T-helper 17 cell (primary cell): ENCODE measurements at regions not wholly inside any gene's neighbourhood (a gene's known extent, or its start where the extent isn't known, plus 50 kb on each side); places are given as distances from the start of the nearest gene placed in this dataset.
"Not testable (repeated sequence)": the region's sequence is repeated elsewhere in the genome, so short reads cannot be mapped to it uniquely, and the experiment has no call there.

Source experiments
- ATAC-seq: fragments of 150-1000 bp; cut with Tn5 transposase; 2 replicates; pipeline ENCODE4 v1.10.0; 2021; ENCODE audit warnings: mild to moderate bottlenecking, moderate library complexity
- DNase-seq, 3 donors: peaks; one replicate each; pipeline versions ENCODE4 v3.0.0 to v3.0.0-alpha.2; 2020 to 2021
- H3K9me3 ChIP-seq: one replicate; pipeline ENCODE4 v1.7.0; 2013; ENCODE audit warnings: low read length, mild to moderate bottlenecking; ENCODE audit not compliant: control insufficient read depth, poor library complexity, severe bottlenecking
- H3K27ac Mint-ChIP-seq: one replicate; pipeline ENCODE4 v1.8.0; 2022; ENCODE audit warnings: mild to moderate bottlenecking, moderate library complexity, mixed read lengths
- H3K27me3 Mint-ChIP-seq: one replicate; pipeline ENCODE4 v1.8.0; 2022; ENCODE audit warnings: mixed read lengths
- H3K36me3 Mint-ChIP-seq: one replicate; pipeline ENCODE4 v1.8.0; 2022; ENCODE audit warnings: low read depth, mixed read lengths
- H3K4me1 Mint-ChIP-seq: one replicate; pipeline ENCODE4 v1.8.0; 2022; ENCODE audit warnings: mild to moderate bottlenecking, mixed read lengths
- H3K4me3 Mint-ChIP-seq: one replicate; pipeline ENCODE4 v1.8.0; 2022; ENCODE audit warnings: mild to moderate bottlenecking, moderate library complexity, mixed read lengths

GRCh38 chr22:26952451-26953011 is 295.1 kb downstream of the MIAT start:
- DNase-seq (no peak), ATAC-seq (no peak)
- no peaks in the 10 kb centered on the region for H3K9me3 ChIP-seq
- Mint-ChIP-seq H3K4me3 (no peak overlapping the region), H3K27ac (no peak overlapping the region), H3K36me3 (no peaks in the 10 kb centered on the region), H3K4me1 (no peaks in the 10 kb centered on the region), H3K27me3 (peaks cover 50% of the 10 kb centered on the region)

- Mint-ChIP-seq H3K4me1 (no peaks in the 10 kb centered on the region), H3K27me3 (peaks cover 51% of the 10 kb centered on the region)
- no peak for ATAC-seq
These were observed 295.9 kb downstream of the MIAT start for GRCh38 chr22:26953012-26953883.

GRCh38 chr22:26956371-26956770 is 299.0 kb downstream of the MIAT start:
- no peaks in the 10 kb centered on the region for H3K4me1 Mint-ChIP-seq
- H3K27ac Mint-ChIP-seq = no peak overlapping the region
- H3K4me3 Mint-ChIP-seq = no peak overlapping the region
- H3K27me3 Mint-ChIP-seq = peaks cover 75% of the 10 kb centered on the region
- H3K9me3 ChIP-seq = no peaks in the 10 kb centered on the region
- ATAC-seq (no peak), DNase-seq (no peak)
- H3K36me3 Mint-ChIP-seq = no peaks in the 10 kb centered on the region

More at GRCh38 chr22:26953012-26953883, 295.9 kb downstream of the MIAT start:
- no peak overlapping the region for H3K4me3 Mint-ChIP-seq
- H3K9me3 ChIP-seq = no peaks in the 10 kb centered on the region
- no peak overlapping the region for H3K27ac Mint-ChIP-seq
- DNase-seq = no peak
- H3K36me3 Mint-ChIP-seq = no peaks in the 10 kb centered on the region

- ATAC-seq (no peak), DNase-seq (no peak)
- no peaks in the 10 kb centered on the region for H3K9me3 ChIP-seq
- no peak overlapping the region for H3K4me3 Mint-ChIP-seq
- no peaks in the 10 kb centered on the region for H3K4me1 Mint-ChIP-seq
- no peaks in the 10 kb centered on the region for H3K36me3 Mint-ChIP-seq
- no peak overlapping the region for H3K27ac Mint-ChIP-seq
- H3K27me3 Mint-ChIP-seq = peaks cover 69% of the 10 kb centered on the region
These were observed 299.8 kb downstream of the MIAT start for GRCh38 chr22:26957176-26957575.

GRCh38 chr22:26957897-26958296 is 300.5 kb downstream of the MIAT start:
- Mint-ChIP-seq H3K36me3 (no peaks in the 10 kb centered on the region), H3K27ac (no peak overlapping the region), H3K4me3 (no peak overlapping the region), H3K27me3 (peaks cover 62% of the 10 kb centered on the region), H3K4me1 (no peaks in the 10 kb centered on the region)
- no peak for ATAC-seq
- DNase-seq = no peak
- no peaks in the 10 kb centered on the region for H3K9me3 ChIP-seq

- no peaks in the 10 kb centered on the region for H3K4me1 Mint-ChIP-seq
- no peaks in the 10 kb centered on the region for H3K36me3 Mint-ChIP-seq
- no peak overlapping the region for H3K27ac Mint-ChIP-seq
- no peaks in the 10 kb centered on the region for H3K9me3 ChIP-seq
- no peak overlapping the region for H3K4me3 Mint-ChIP-seq
- no peak for DNase-seq
- no peak for ATAC-seq
- H3K27me3 Mint-ChIP-seq = peaks cover 57% of the 10 kb centered on the region
These were observed 301.0 kb downstream of the MIAT start for GRCh38 chr22:26958378-26958777.

GRCh38 chr22:26964642-26965041 is 307.3 kb downstream of the MIAT start:
- DNase-seq = no peak
- H3K27ac Mint-ChIP-seq = no peak overlapping the region
- no peaks in the 10 kb centered on the region for H3K9me3 ChIP-seq
- H3K4me3 Mint-ChIP-seq = no peak overlapping the region
- H3K27me3 Mint-ChIP-seq = peaks cover 18% of the 10 kb centered on the region
- no peak for ATAC-seq
- no peaks in the 10 kb centered on the region for H3K4me1 Mint-ChIP-seq
- no peaks in the 10 kb centered on the region for H3K36me3 Mint-ChIP-seq

GRCh38 chr22:26967282-26967681 is 309.9 kb downstream of the MIAT start:
- no peak overlapping the region for H3K27ac Mint-ChIP-seq
- no peaks in the 10 kb centered on the region for H3K36me3 Mint-ChIP-seq
- no peak for DNase-seq
- H3K9me3 ChIP-seq = no peaks in the 10 kb centered on the region
- H3K27me3 Mint-ChIP-seq = no peaks in the 10 kb centered on the region
- H3K4me3 Mint-ChIP-seq = no peak overlapping the region
- no peaks in the 10 kb centered on the region for H3K4me1 Mint-ChIP-seq
- ATAC-seq = no peak

GRCh38 chr22:26968859-26969523 is 311.6 kb downstream of the MIAT start:
- DNase-seq = no peak
- Mint-ChIP-seq H3K27me3 (no peaks in the 10 kb centered on the region), H3K4me1 (no peaks in the 10 kb centered on the region), H3K27ac (no peak overlapping the region), H3K4me3 (no peak overlapping the region), H3K36me3 (no peaks in the 10 kb centered on the region)
- no peak for ATAC-seq
- no peaks in the 10 kb centered on the region for H3K9me3 ChIP-seq

GRCh38 chr22:26970809-26971394 is 313.5 kb downstream of the MIAT start:
- H3K27me3 Mint-ChIP-seq = no peaks in the 10 kb centered on the region
- ATAC-seq = no peak
- no peak overlapping the region for H3K4me3 Mint-ChIP-seq
- no peak overlapping the region for H3K27ac Mint-ChIP-seq
- no peaks in the 10 kb centered on the region for H3K9me3 ChIP-seq
- DNase-seq = no peak
- H3K4me1 Mint-ChIP-seq = no peaks in the 10 kb centered on the region
- no peaks in the 10 kb centered on the region for H3K36me3 Mint-ChIP-seq

GRCh38 chr22:26972286-26972685 is 314.9 kb downstream of the MIAT start:
- H3K27me3 Mint-ChIP-seq = no peaks in the 10 kb centered on the region
- no peak overlapping the region for H3K4me3 Mint-ChIP-seq
- DNase-seq (no peak), ATAC-seq (no peak)
- H3K9me3 ChIP-seq = no peaks in the 10 kb centered on the region
- H3K27ac Mint-ChIP-seq = no peak overlapping the region
- H3K36me3 Mint-ChIP-seq = no peaks in the 10 kb centered on the region
- H3K4me1 Mint-ChIP-seq = no peaks in the 10 kb centered on the region

GRCh38 chr22:26972915-26973314 is 315.5 kb downstream of the MIAT start:
- ATAC-seq, DNase-seq, H3K27ac Mint-ChIP-seq, H3K4me3 Mint-ChIP-seq, H3K36me3 Mint-ChIP-seq, H3K27me3 Mint-ChIP-seq, H3K9me3 ChIP-seq, H3K4me1 Mint-ChIP-seq: not testable (repeated sequence)

GRCh38 chr22:26974034-26974433 is 316.6 kb downstream of the MIAT start:
- Mint-ChIP-seq H3K4me3 (no peak overlapping the region), H3K36me3 (peaks cover 3% of the 10 kb centered on the region), H3K27ac (no peak overlapping the region), H3K4me1 (no peaks in the 10 kb centered on the region), H3K27me3 (no peaks in the 10 kb centered on the region)
- ATAC-seq (no peak), DNase-seq (no peak)
- H3K9me3 ChIP-seq = no peaks in the 10 kb centered on the region
